H1 (cell line): ENCODE measurements at regions not wholly inside any gene's neighbourhood (a gene's known extent, or its start where the extent isn't known, plus 50 kb on each side); places are given as distances from the start of the nearest gene placed in this dataset.

Experiments
- CTCF ChIA-PET: fragments of 300-600 bp; sonication (Branson Sonifier 250); formaldehyde crosslinking; loops from one replicate; lab custom pipeline; 2021; ENCODE audit not compliant: partially characterized antibody; lab: Charles Lee
- POLR2A ChIA-PET: fragments of 300-600 bp; sonication (Branson Sonifier 250); formaldehyde crosslinking; loops from one replicate; lab custom pipeline; 2021; ENCODE audit warnings: inconsistent platforms; ENCODE audit not compliant: partially characterized antibody; lab: Charles Lee
- DNase-seq, 2 experiments: peaks; one replicate each; pipeline versions ENCODE4 v3.0.0 to v3.0.0-alpha.2; 2010 to 2022; ENCODE audit warnings: low spot score in 2 of 2, low read depth in 1 of 2, mixed read lengths in 1 of 2
- FAIRE-seq: peaks from 2 replicates; lab custom pipeline; 2011; peaks lifted over from hg19 to GRCh38; lab: Jason Lieb, UNC
- H2AFZ ChIP-seq: 2 replicates; pipeline ENCODE4 v1.8.1; 2012; ENCODE audit warnings: low read length, inconsistent platforms
- H2AK5ac ChIP-seq: 2 replicates; pipeline ENCODE4 v1.6.1; 2013; ENCODE audit warnings: low read depth, low read length
- H2BK120ac ChIP-seq: replicated peaks from 2 replicates; pipeline ENCODE3; 2013; ENCODE audit warnings: low read depth, low read length, inconsistent platforms
- H2BK12ac ChIP-seq: 2 replicates; pipeline ENCODE4 v1.6.1; 2013; ENCODE audit warnings: low read depth, low read length
- H2BK15ac ChIP-seq: 2 replicates; pipeline ENCODE4 v1.6.1; 2013; ENCODE audit warnings: low read length
- H2BK20ac ChIP-seq: 2 replicates; pipeline ENCODE4 v1.6.1; 2013; ENCODE audit warnings: low read length
- H2BK5ac ChIP-seq: 2 replicates; pipeline ENCODE4 v1.6.1; 2013; ENCODE audit warnings: low read depth, low read length
- H3K14ac ChIP-seq: 2 replicates; pipeline ENCODE4 v1.6.1; 2013; ENCODE audit warnings: inconsistent platforms; ENCODE audit not compliant: insufficient read length
- H3K18ac ChIP-seq: 2 replicates; pipeline ENCODE4 v1.6.1; 2013; ENCODE audit warnings: low read length; ENCODE audit errors: extremely low read depth
- H3K23ac ChIP-seq: 2 replicates; pipeline ENCODE4 v1.6.1; 2013; ENCODE audit warnings: inconsistent platforms; ENCODE audit not compliant: insufficient read length
- H3K23me2 ChIP-seq: 2 replicates; pipeline ENCODE4 v1.6.1; 2013; ENCODE audit warnings: low read depth, low read length
- H3K27ac ChIP-seq: 2 replicates; pipeline ENCODE4 v1.6.1; 2011; ENCODE audit warnings: low read depth, low read length, inconsistent platforms
- H3K27me3 ChIP-seq, 4 experiments: replicated peaks in 1 of 4; 1 replicate in 1 of 4; 2 replicates in 3 of 4; pipeline versions ENCODE4 v1.6.1 to v1.8.1; 2011 to 2013; ENCODE audit warnings: low read length in 3 of 4, mild to moderate bottlenecking in 3 of 4, inconsistent platforms in 2 of 4, mixed read lengths in 2 of 4, moderate library complexity in 1 of 4; ENCODE audit not compliant: control insufficient read depth in 3 of 4, insufficient read depth in 3 of 4; ENCODE audit errors: extremely low read depth in 1 of 4
- H3K36me3 ChIP-seq, 4 experiments: 2 replicates each; pipeline versions ENCODE4 v1.6.1 to v1.8.1; 2011 to 2013; ENCODE audit warnings: mild to moderate bottlenecking in 4 of 4, low read length in 3 of 4, moderate library complexity in 2 of 4, control low read depth in 1 of 4, inconsistent platforms in 1 of 4; ENCODE audit not compliant: insufficient read depth in 4 of 4, control insufficient read depth in 2 of 4
- H3K4ac ChIP-seq: replicated peaks from 2 replicates; pipeline ENCODE3; 2013; ENCODE audit warnings: low read length, low read depth, mixed read lengths, inconsistent platforms; ENCODE audit not compliant: insufficient read length
- H3K4me1 ChIP-seq, 4 experiments: replicated peaks in 1 of 4; 1 replicate in 1 of 4; 2 replicates in 3 of 4; pipeline versions ENCODE4 v1.6.1 to v1.8.1; 2011 to 2013; ENCODE audit warnings: low read length in 3 of 4, inconsistent platforms in 2 of 4, mixed read lengths in 1 of 4; ENCODE audit not compliant: insufficient read depth in 4 of 4, control insufficient read depth in 3 of 4
- H3K4me2 ChIP-seq, 2 experiments: 2 replicates each; pipeline versions ENCODE4 v1.6.1 to v1.8.1; 2011 to 2013; ENCODE audit warnings: low read depth in 2 of 2, low read length in 2 of 2, control low read depth in 1 of 2, inconsistent platforms in 1 of 2, mild to moderate bottlenecking in 1 of 2; ENCODE audit not compliant: insufficient read depth in 1 of 2
- H3K4me3 ChIP-seq, 4 experiments: fragments of 200-600, 300-600 bp in 1 of 4; sonication (generic), shearing (Covaris generic), sonication (Bioruptor Twin) in 1 of 4; 2 replicates each; pipeline versions ENCODE4 v1.5.1 to v1.8.1; 2011 to 2016; ENCODE audit warnings: low read length in 4 of 4, low read depth in 3 of 4, control low read depth in 2 of 4, inconsistent platforms in 2 of 4, mild to moderate bottlenecking in 2 of 4, mixed read lengths in 1 of 4, moderate library complexity in 1 of 4; ENCODE audit not compliant: insufficient read depth in 2 of 4; ENCODE audit errors: extremely low read depth in 1 of 4
- H3K56ac ChIP-seq: replicated peaks from 2 replicates; pipeline ENCODE3; 2013; ENCODE audit warnings: low read depth, mild to moderate bottlenecking, mixed read lengths, low read length, inconsistent platforms; ENCODE audit not compliant: insufficient read length
- H3K79me1 ChIP-seq: 2 replicates; pipeline ENCODE4 v1.6.1; 2013; ENCODE audit warnings: low read depth, low read length, control low read depth
- H3K79me2 ChIP-seq, 2 experiments: 2 replicates each; pipeline versions ENCODE4 v1.6.1 to v1.8.1; 2012 to 2013; ENCODE audit warnings: low read length in 2 of 2, mild to moderate bottlenecking in 2 of 2, inconsistent platforms in 1 of 2; ENCODE audit not compliant: insufficient read depth in 2 of 2, control insufficient read depth in 1 of 2
- H3K9ac ChIP-seq, 4 experiments: replicated peaks in 1 of 4; 1 replicate in 1 of 4; 2 replicates in 3 of 4; pipeline versions ENCODE4 v1.6.1 to v1.8.1; 2011 to 2013; ENCODE audit warnings: low read depth in 3 of 4, low read length in 3 of 4, control low read depth in 2 of 4, mild to moderate bottlenecking in 2 of 4, moderate library complexity in 2 of 4, inconsistent platforms in 1 of 4; ENCODE audit errors: extremely low read depth in 1 of 4
- H3K9me3 ChIP-seq, 2 experiments: 2 replicates each; pipeline versions ENCODE4 v1.6.1 to v1.8.1; 2012 to 2013; ENCODE audit warnings: mild to moderate bottlenecking in 2 of 2, moderate library complexity in 2 of 2, control low read depth in 1 of 2, inconsistent platforms in 1 of 2, low read depth in 1 of 2, low read length in 1 of 2, mixed read lengths in 1 of 2; ENCODE audit not compliant: insufficient read depth in 2 of 2
- H4K20me1 ChIP-seq, 2 experiments: replicated peaks in 1 of 2; 2 replicates each; pipeline versions ENCODE3 to v1.8.1; 2011 to 2013; ENCODE audit warnings: inconsistent platforms in 2 of 2, low read length in 2 of 2, mild to moderate bottlenecking in 1 of 2; ENCODE audit not compliant: insufficient read depth in 2 of 2, control insufficient read depth in 1 of 2
- H4K5ac ChIP-seq: 2 replicates; pipeline ENCODE4 v1.6.1; 2013; ENCODE audit warnings: low read length, low read depth, mixed read lengths, inconsistent platforms; ENCODE audit not compliant: insufficient read length
- H4K8ac ChIP-seq: 2 replicates; pipeline ENCODE4 v1.8.0; 2013; ENCODE audit warnings: mild to moderate bottlenecking, moderate library complexity, low read length, inconsistent platforms; ENCODE audit not compliant: insufficient read depth; ENCODE audit errors: extremely low read depth
- H4K91ac ChIP-seq: replicated peaks from 2 replicates; pipeline ENCODE3; 2013; ENCODE audit warnings: low read length, mixed read lengths, inconsistent platforms; ENCODE audit not compliant: insufficient read length
- CBX8 ChIP-seq: fragments of 300-800, 300-1000 bp; sonication (generic); IDR thresholded peaks from 2 replicates; pipeline ENCODE4 v1.7.1; 2016; ENCODE audit warnings: low read depth, low read length, borderline replicate concordance
- CEBPB ChIP-seq: IDR thresholded peaks from 2 replicates; pipeline ENCODE4 v1.6.1; 2012; ENCODE audit warnings: low read depth, low read length
- TAF1 ChIP-seq: IDR thresholded peaks from 2 replicates; pipeline ENCODE4 v1.6.1; 2011; ENCODE audit warnings: mild to moderate bottlenecking, low read depth, low read length
- WGBS, 2 experiments: shearing (Covaris generic) in 1 of 2; methylation state at CpG; one replicate each; pipeline versions ENCODE4 v1.1.6 to v1.1.7; 2013 to 2015; ENCODE audit warnings: low lambda C conversion rate in 2 of 2, mixed read lengths in 2 of 2, inconsistent platforms in 1 of 2, low coverage in 1 of 2, missing lambda C conversion rate in 1 of 2; ENCODE audit not compliant: insufficient replicate concordance in 2 of 2, insufficient coverage in 1 of 2, insufficient read length in 1 of 2; ENCODE audit errors: extremely low coverage in 1 of 2, missing lambda C conversion rate in 1 of 2; 5-methylcytosine and 5-hydroxymethylcytosine counted together
- TF ChIP-seq, protein P1 (sequence below): IDR thresholded peaks from 2 replicates; pipeline ENCODE4 v1.6.1; 2012; ENCODE audit warnings: inconsistent platforms

GRCh38 chr18:78080081-78080480 is 830.4 kb downstream of the GALR1 start:
- WGBS, 2 experiments, result 86% methylated on average over 13 of the region's 13 CpGs; no CpG with 5 or more reads in 1 of the 2 experiments
- H4K5ac ChIP-seq, result no peak overlapping the region
- H2BK12ac ChIP-seq, result no peak overlapping the region
- H2BK20ac ChIP-seq, result no peak overlapping the region
- no peak overlapping the region for H3K4ac ChIP-seq
- no peaks in the 10 kb centered on the region for H4K20me1 ChIP-seq
- no peak overlapping the region for H2BK5ac ChIP-seq
- ChIA-PET POLR2A (no interaction called here), CTCF (no interaction called here)
- H2AFZ ChIP-seq, result no peak overlapping the region
- no peak overlapping the region for H3K4me3 ChIP-seq
- no peak overlapping the region for H2BK120ac ChIP-seq
- H3K79me2 ChIP-seq, result no peaks in the 10 kb centered on the region
- no peaks in the 10 kb centered on the region for H3K23me2 ChIP-seq
- H3K9ac ChIP-seq, result no peak overlapping the region
- no peaks in the 10 kb centered on the region for H3K27me3 ChIP-seq
- H2BK15ac ChIP-seq, result no peak overlapping the region
- H3K36me3 ChIP-seq, result no peaks in the 10 kb centered on the region
- H3K4me2 ChIP-seq, result no peak overlapping the region
- H3K4me1 ChIP-seq, result no peaks in the 10 kb centered on the region; a peak in 1 of 7 replicates
- FAIRE-seq (no peak), DNase-seq (no peak)
- H4K91ac ChIP-seq, result no peak overlapping the region
- H3K27ac ChIP-seq, result no peak overlapping the region
- no peak overlapping the region for H3K56ac ChIP-seq
- no peak overlapping the region for H3K14ac ChIP-seq
- no peak overlapping the region for H3K18ac ChIP-seq
- no peaks in the 10 kb centered on the region for H3K79me1 ChIP-seq
- no peak overlapping the region for H3K23ac ChIP-seq
- no peak overlapping the region for H2AK5ac ChIP-seq
- H4K8ac ChIP-seq, result no peak overlapping the region
- H3K9me3 ChIP-seq, result no peaks in the 10 kb centered on the region
- TF ChIP-seq TAF1 (no peak), CBX8 (no peak), CEBPB (no peak)
- TF ChIP-seq, protein P1, sequence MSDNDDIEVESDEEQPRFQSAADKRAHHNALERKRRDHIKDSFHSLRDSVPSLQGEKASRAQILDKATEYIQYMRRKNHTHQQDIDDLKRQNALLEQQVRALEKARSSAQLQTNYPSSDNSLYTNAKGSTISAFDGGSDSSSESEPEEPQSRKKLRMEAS, result no peak
